Trophoblast cell (in vitro differentiated cells and primary cell): ENCODE measurements at regions not wholly inside any gene's neighbourhood (a gene's known extent, or its start where the extent isn't known, plus 50 kb on each side); places are given as distances from the start of the nearest gene placed in this dataset.

Experiments
- DNase-seq, 2 donors: peaks; one replicate each; pipeline ENCODE4 v3.0.0-alpha.2; 2016
- H2AFZ ChIP-seq: 2 replicates; pipeline ENCODE4 v1.6.1; 2013; ENCODE audit warnings: low read length, moderate library complexity, mild to moderate bottlenecking; ENCODE audit not compliant: insufficient read depth, poor library complexity
- H2AK5ac ChIP-seq: 2 replicates; pipeline ENCODE4 v1.6.1; 2013; ENCODE audit warnings: mild to moderate bottlenecking, low read length
- H2BK120ac ChIP-seq: 2 replicates; pipeline ENCODE4 v1.6.1; 2013; ENCODE audit warnings: low read length, mild to moderate bottlenecking, moderate library complexity; ENCODE audit not compliant: insufficient read depth, poor library complexity
- H2BK12ac ChIP-seq: 2 replicates; pipeline ENCODE4 v1.6.1; 2013; ENCODE audit warnings: mild to moderate bottlenecking, low read length, moderate library complexity
- H2BK5ac ChIP-seq: 2 replicates; pipeline ENCODE4 v1.6.1; 2013; ENCODE audit warnings: low read length, low read depth, moderate library complexity, mild to moderate bottlenecking; ENCODE audit not compliant: poor library complexity
- H3K14ac ChIP-seq: 2 replicates; pipeline ENCODE4 v1.6.1; 2013; ENCODE audit warnings: mild to moderate bottlenecking, low read length
- H3K18ac ChIP-seq: 2 replicates; pipeline ENCODE4 v1.6.1; 2013; ENCODE audit warnings: mild to moderate bottlenecking, low read length
- H3K23ac ChIP-seq: 2 replicates; pipeline ENCODE4 v1.6.1; 2013; ENCODE audit warnings: low read length
- H3K27ac ChIP-seq: 2 replicates; pipeline ENCODE4 v1.5.1; 2013; ENCODE audit warnings: low read depth, mild to moderate bottlenecking, inconsistent platforms, low read length, moderate library complexity
- H3K27me3 ChIP-seq: 2 replicates; pipeline ENCODE4 v1.6.1; 2013; ENCODE audit warnings: inconsistent platforms, mild to moderate bottlenecking, low read length, moderate library complexity; ENCODE audit not compliant: insufficient read depth
- H3K36me3 ChIP-seq, 2 experiments: 1 replicate in 1 of 2; 2 replicates in 1 of 2; pipeline ENCODE4 v1.6.1; 2013; ENCODE audit warnings: low read length in 2 of 2, mild to moderate bottlenecking in 2 of 2, moderate library complexity in 1 of 2; ENCODE audit not compliant: insufficient read depth in 2 of 2, control insufficient read depth in 1 of 2
- H3K4ac ChIP-seq: 2 replicates; pipeline ENCODE4 v1.6.1; 2013; ENCODE audit warnings: low read depth, mild to moderate bottlenecking, low read length, moderate library complexity
- H3K4me1 ChIP-seq, 2 experiments: 1 replicate in 1 of 2; 2 replicates in 1 of 2; pipeline ENCODE4 v1.6.1; 2013; ENCODE audit warnings: low read length in 2 of 2, mild to moderate bottlenecking in 2 of 2, moderate library complexity in 1 of 2; ENCODE audit not compliant: insufficient read depth in 2 of 2, control insufficient read depth in 1 of 2
- H3K4me2 ChIP-seq: 2 replicates; pipeline ENCODE4 v1.6.1; 2013; ENCODE audit warnings: inconsistent platforms, mild to moderate bottlenecking, low read length, moderate library complexity
- H3K4me3 ChIP-seq: 2 replicates; pipeline ENCODE4 v1.5.1; 2013; ENCODE audit warnings: mild to moderate bottlenecking, low read depth, low read length, inconsistent platforms
- H3K79me1 ChIP-seq: one replicate; pipeline ENCODE4 v1.6.1; 2013; ENCODE audit warnings: low read length
- H3K79me2 ChIP-seq: 2 replicates; pipeline ENCODE4 v1.6.1; 2013; ENCODE audit warnings: low read length, mild to moderate bottlenecking; ENCODE audit not compliant: control insufficient read depth, insufficient read depth, poor library complexity
- H3K9ac ChIP-seq: 2 replicates; pipeline ENCODE4 v1.6.1; 2013; ENCODE audit warnings: mild to moderate bottlenecking, low read length
- H3K9me3 ChIP-seq: 2 replicates; pipeline ENCODE4 v1.6.1; 2013; ENCODE audit warnings: low read depth, mild to moderate bottlenecking, control low read depth, inconsistent platforms, low read length; ENCODE audit not compliant: insufficient read depth
- H4K12ac ChIP-seq: 2 replicates; pipeline ENCODE4 v1.6.1; 2013; ENCODE audit warnings: low read depth, mild to moderate bottlenecking, low read length, moderate library complexity
- H4K8ac ChIP-seq: 2 replicates; pipeline ENCODE4 v1.6.1; 2013; ENCODE audit warnings: low read depth, mild to moderate bottlenecking, low read length, moderate library complexity
- H4K91ac ChIP-seq: one replicate; pipeline ENCODE4 v1.6.1; 2013; ENCODE audit warnings: low read depth, mild to moderate bottlenecking, low read length, moderate library complexity
- WGBS: extraction: QIAGEN DNeasy Blood & Tissue Kit; methylation state at CpG from one replicate; pipeline ENCODE4 v1.1.7; 2013; ENCODE audit warnings: missing lambda C conversion rate; ENCODE audit not compliant: insufficient read length, insufficient coverage; ENCODE audit errors: extremely low coverage; 5-methylcytosine and 5-hydroxymethylcytosine counted together

DNA sequence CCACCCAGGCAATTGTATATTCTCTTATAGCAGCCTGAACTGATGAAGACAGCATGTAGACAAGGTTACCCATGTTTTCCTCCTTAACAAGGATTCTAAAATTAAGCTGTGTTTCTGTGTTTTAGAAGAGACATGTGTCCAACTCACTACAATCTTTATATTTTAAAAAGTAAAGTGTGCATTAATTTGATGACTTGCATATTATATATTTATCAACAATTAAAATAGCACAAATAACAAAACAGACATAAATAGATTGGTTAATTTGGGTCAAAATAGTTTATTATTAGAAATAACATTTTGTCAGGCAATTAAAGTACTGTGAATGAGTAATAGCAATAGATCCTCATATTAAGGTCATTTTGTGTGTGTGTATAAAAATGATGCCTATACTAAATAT lies 357.1 kb downstream of the PDGFC start:
- no peak overlapping the region for H2AFZ ChIP-seq
- H3K4me1 ChIP-seq, result no peaks in the 10 kb centered on the region
- no peak overlapping the region for H2AK5ac ChIP-seq
- no peak overlapping the region for H3K14ac ChIP-seq
- no peak overlapping the region for H3K9ac ChIP-seq
- H3K4me2 ChIP-seq, result no peak overlapping the region
- no peak for DNase-seq
- H3K4ac ChIP-seq, result no peak overlapping the region
- no peak overlapping the region for H3K4me3 ChIP-seq
- H4K12ac ChIP-seq, result no peak overlapping the region
- no peak overlapping the region for H3K23ac ChIP-seq
- no peaks in the 10 kb centered on the region for H3K36me3 ChIP-seq
- peaks cover 9% of the 10 kb centered on the region for H3K79me1 ChIP-seq
- peak overlapping the region; percentile 57 for H4K91ac ChIP-seq
- no peak overlapping the region for H3K18ac ChIP-seq
- H2BK120ac ChIP-seq, result peak overlapping the region; percentile 68
- H3K9me3 ChIP-seq, result no peaks in the 10 kb centered on the region
- H2BK12ac ChIP-seq, result no peak overlapping the region
- H2BK5ac ChIP-seq, result peak overlapping the region; percentile 82
- H4K8ac ChIP-seq, result no peak overlapping the region
- H3K27ac ChIP-seq, result peak overlapping the region; percentile 48
- H3K79me2 ChIP-seq, result no peaks in the 10 kb centered on the region
- H3K27me3 ChIP-seq, result no peaks in the 10 kb centered on the region

DNA sequence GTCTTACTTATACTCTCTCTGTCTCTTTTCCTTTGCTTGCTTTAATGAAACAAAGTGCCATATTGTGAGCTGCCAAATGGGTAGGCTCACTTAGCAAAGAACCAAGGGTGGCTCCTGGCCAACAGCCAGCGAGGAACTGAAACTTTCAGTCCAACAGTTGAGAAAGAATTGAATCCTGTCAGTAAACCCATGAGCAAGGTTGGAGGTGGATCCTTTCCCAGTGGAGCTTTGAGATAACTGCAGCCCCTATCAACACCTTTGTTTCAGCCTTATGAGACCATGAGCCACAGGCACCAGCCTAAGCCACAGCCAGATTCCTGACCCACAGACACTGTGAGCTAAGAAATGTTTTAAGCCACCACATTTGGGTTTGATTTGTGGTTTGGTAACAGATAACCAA lies 362.2 kb downstream of the PDGFC start:
- Histone ChIP-seq H3K36me3 (no peaks in the 10 kb centered on the region), H4K12ac (no peak overlapping the region), H3K27ac (no peak overlapping the region), H2AK5ac (no peak overlapping the region), H4K8ac (no peak overlapping the region), H2BK12ac (peak overlapping the region; percentile 69), H3K4me2 (no peak overlapping the region), H3K27me3 (no peaks in the 10 kb centered on the region), H3K18ac (no peak overlapping the region), H3K79me1 (peaks cover 7% of the 10 kb centered on the region), H2BK5ac (no peak overlapping the region), H3K4me3 (no peak overlapping the region), H3K4ac (no peak overlapping the region), H2AFZ (peak overlapping the region; percentile 35), H3K79me2 (no peaks in the 10 kb centered on the region), H4K91ac (no peak overlapping the region), H2BK120ac (peak overlapping the region; percentile 76), H3K23ac (no peak overlapping the region), H3K4me1 (no peaks in the 10 kb centered on the region), H3K9ac (no peak overlapping the region), H3K9me3 (no peaks in the 10 kb centered on the region), H3K14ac (no peak overlapping the region)
- DNase-seq, result no peak
- no CpG with 5 or more reads among the region's 1 CpG for WGBS

DNA sequence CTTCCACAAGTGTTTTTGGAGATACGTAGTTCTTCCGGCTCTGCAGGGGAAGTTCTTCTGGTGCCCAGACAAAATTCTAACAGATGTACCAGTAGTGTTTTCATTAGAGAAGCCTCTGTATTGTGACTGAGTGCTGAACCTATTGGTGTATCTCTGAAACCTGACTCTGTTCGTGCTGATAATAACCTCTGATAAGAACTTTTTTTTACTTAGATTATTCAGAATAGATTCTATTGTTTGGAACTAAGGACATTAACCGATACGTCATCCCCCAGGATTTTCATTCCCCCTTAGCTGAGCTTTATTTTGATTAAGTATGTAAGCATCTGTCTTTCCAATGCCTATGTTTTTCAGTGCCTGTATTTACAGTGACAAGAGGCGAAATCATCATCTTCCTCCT lies 362.9 kb downstream of the PDGFC start:
- no peak for DNase-seq
- H3K9me3 ChIP-seq, result no peaks in the 10 kb centered on the region
- H2BK12ac ChIP-seq, result no peak overlapping the region
- H2BK5ac ChIP-seq, result no peak overlapping the region
- H3K27ac ChIP-seq, result no peak overlapping the region
- H3K79me2 ChIP-seq, result no peaks in the 10 kb centered on the region
- no peak overlapping the region for H4K12ac ChIP-seq
- H3K4ac ChIP-seq, result no peak overlapping the region
- no peak overlapping the region for H3K18ac ChIP-seq
- H3K36me3 ChIP-seq, result no peaks in the 10 kb centered on the region
- peaks cover 4% of the 10 kb centered on the region for H3K79me1 ChIP-seq
- no peak overlapping the region for H2BK120ac ChIP-seq
- no peak overlapping the region for H2AFZ ChIP-seq
- H4K8ac ChIP-seq, result no peak overlapping the region
- no peak overlapping the region for H3K14ac ChIP-seq
- no peak overlapping the region for H4K91ac ChIP-seq
- H3K4me3 ChIP-seq, result no peak overlapping the region
- no peaks in the 10 kb centered on the region for H3K27me3 ChIP-seq
- H3K4me1 ChIP-seq, result no peaks in the 10 kb centered on the region
- no peak overlapping the region for H3K4me2 ChIP-seq
- H2AK5ac ChIP-seq, result no peak overlapping the region
- no peak overlapping the region for H3K9ac ChIP-seq
- WGBS, result no CpG with 5 or more reads among the region's 6 CpGs
- no peak overlapping the region for H3K23ac ChIP-seq

DNA sequence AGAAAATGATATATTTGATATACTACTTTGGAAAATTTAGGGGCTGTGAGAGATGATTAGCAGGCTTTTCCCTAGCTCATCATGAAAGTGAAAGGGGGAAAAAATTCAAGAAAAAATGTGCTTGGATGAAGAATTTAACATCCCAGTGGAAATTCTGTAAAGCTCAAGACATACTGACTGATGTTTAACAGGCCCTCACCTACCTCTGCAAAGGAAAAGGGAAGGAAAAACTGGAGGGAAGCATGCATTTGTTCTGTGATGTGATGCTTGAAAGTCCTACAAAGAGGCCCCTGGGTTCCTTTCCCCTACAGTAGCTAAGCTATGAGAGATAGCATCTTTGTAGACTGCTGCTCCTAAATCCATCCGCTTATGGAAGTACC lies 364.1 kb downstream of the PDGFC start:
- Histone ChIP-seq H2AK5ac (no peak overlapping the region), H4K8ac (no peak overlapping the region), H2BK120ac (no peak overlapping the region), H3K9ac (no peak overlapping the region), H3K36me3 (no peaks in the 10 kb centered on the region), H3K23ac (no peak overlapping the region), H4K91ac (no peak overlapping the region), H2BK5ac (no peak overlapping the region), H2AFZ (no peak overlapping the region), H3K4ac (no peak overlapping the region), H3K4me2 (no peak overlapping the region), H3K79me1 (peaks cover 4% of the 10 kb centered on the region), H3K4me3 (no peak overlapping the region), H2BK12ac (no peak overlapping the region), H3K9me3 (no peaks in the 10 kb centered on the region), H3K4me1 (no peaks in the 10 kb centered on the region), H3K79me2 (no peaks in the 10 kb centered on the region), H3K14ac (no peak overlapping the region), H3K27ac (peak overlapping the region; percentile 52), H3K27me3 (no peaks in the 10 kb centered on the region), H4K12ac (no peak overlapping the region), H3K18ac (no peak overlapping the region)
- WGBS, result no CpG with 5 or more reads among the region's 1 CpG
- DNase-seq, result no peak
